Adrenal gland (tissue), 5 donors: ENCODE measurements at regions not wholly inside any gene's neighbourhood (a gene's known extent, or its start where the extent isn't known, plus 50 kb on each side); places are given as distances from the start of the nearest gene placed in this dataset.

Experiments used
- CTCF ChIP-seq, 6 experiments: fragments of 450-650 bp in 4 of 6; fragments of 200-600 bp in 2 of 6; sonication (generic) in 1 of 6; IDR thresholded peaks; 1 replicate in 5 of 6; 2 replicates in 1 of 6; pipeline versions ENCODE4 v1.5.1 to v1.8.0; 2016 to 2021; ENCODE audit warnings: antibody characterized with exemption in 6 of 6, mild to moderate bottlenecking in 2 of 6, moderate library complexity in 1 of 6
- POLR2A ChIP-seq, 2 donors: fragments of 450-650 bp; IDR thresholded peaks; one replicate each; pipeline ENCODE4 v1.6.1; 2017; ENCODE audit warnings: antibody characterized with exemption in 2 of 2, mild to moderate bottlenecking in 2 of 2, moderate library complexity in 1 of 2
- donor health status: DM: no; HTN: no; CAD: no.

GRCh38 chr18:78174737-78175136, 804.9 kb upstream of the SALL3 start:
- no peak for TF ChIP-seq CTCF (IDR thresholded peaks at IDR 0.05)
- TF ChIP-seq POLR2A (IDR thresholded peaks at IDR 0.05), result no peak
